ENCODE measurements at regions not wholly inside any gene's neighbourhood (a gene's known extent, or its start where the extent isn't known, plus 50 kb on each side); places are given as distances from the start of the nearest gene placed in this dataset.

DNA sequence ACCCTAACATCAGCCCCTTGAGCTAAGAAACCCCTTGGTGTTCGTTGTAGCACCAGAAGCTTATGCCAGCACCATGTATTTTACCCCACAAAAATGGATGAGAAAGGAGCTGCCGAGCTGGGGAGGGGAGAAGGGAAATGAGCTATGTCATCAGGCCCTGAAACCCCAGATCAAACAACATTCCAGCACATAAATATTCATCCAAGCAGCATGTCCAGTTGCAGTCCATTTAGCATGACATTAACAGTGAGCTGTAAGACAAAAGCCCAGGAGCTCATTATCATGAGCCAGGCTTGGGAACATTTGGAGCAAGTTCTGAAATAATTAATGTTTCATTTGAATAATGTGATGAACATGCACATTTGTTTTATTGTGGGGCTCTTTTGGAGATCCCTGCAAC lies 630.1 kb upstream of the TMEM132C start:
- DNase-seq = no peak

DNA sequence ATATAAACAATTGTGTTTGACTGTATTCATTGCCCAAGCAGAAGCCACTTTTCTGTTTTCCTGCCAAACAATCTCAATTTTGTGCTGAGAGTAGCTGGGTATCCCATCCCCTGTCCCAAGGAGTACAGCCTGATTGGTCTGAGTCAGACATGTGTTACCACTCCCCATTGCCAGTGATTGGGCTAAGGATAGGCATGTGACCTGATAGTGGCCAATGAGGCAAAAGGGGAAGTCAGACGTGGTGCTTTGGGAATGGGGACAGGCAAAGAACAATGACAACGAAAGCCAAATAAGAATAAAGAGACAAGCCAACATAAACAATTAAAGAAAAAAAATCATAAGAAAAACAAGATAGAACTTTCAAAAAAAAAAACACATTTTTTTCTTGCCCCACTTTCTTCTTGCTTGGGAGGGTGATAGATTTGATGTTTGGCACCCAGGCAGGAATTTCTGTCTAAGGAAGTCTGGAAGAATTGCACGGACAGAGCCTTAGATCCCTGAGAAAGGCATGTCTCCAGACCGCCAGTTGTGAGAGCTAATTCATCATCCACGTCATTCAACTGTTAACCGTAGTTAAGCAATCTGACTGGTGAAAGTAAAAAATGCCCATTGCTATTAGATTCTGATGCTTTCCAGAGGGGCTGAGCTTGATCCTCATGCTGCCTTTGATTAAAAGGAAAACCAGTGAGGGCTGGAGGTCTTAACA lies 626.6 kb upstream of the TMEM132C start:
- DNase-seq = no peak

DNA sequence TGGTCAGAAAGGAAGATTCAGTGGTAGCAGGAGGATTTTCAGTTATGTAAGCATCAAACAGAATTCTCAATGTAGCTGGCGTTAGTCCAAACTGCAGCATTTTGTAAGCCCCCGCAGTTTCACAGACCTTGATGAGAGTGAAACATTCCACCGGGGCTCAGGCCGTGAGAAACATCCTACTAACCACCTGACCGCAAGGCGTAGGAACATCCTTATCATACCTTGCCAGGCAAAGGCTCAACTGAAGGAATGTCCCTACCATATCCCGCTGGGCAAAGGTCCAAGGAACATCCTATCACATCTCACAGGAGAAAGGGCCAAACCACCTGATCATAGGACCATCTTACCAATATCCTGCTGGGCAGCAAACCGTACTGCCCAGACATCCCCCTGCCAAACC lies 624.8 kb upstream of the TMEM132C start:
- no peak for DNase-seq

DNA sequence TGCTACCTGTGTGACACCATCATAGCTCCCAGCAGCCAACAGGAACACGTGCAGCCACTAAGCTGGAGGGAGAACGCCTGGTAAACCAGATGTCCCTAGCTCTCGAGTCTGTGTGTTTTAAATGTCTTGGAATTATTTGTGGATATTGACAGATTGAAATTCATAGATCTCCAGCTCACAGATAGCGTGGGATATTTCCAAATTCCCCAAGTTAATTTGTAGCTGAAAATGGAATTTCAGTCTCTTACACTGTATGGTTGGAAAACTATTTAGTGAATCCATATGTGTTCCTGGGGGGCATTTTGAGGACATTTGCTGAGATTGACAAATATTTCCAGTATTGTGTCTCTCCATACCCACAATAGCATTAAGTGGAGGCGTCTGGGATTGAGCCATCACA lies 618.6 kb upstream of the TMEM132C start:
- DNase-seq = no peak

DNA sequence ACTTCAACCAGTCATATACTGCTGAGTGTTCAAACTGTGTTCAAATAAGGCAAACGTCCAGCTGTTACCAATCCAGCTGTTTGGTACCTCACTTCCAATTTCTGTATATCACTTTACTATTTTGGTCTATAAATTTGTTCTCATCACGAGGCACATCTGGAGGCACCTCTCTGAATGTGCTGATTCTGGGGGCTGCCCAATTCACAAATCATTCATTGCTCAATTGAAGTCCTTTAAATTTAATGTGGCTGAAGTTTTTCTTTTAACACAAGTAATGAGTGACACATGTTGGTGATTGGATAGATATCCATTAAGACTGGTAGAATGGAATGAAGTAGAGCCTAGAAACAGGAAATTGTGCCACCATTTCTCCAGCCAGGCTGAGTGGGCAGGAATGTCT lies 617.0 kb upstream of the TMEM132C start:
- DNase-seq = no peak

DNA sequence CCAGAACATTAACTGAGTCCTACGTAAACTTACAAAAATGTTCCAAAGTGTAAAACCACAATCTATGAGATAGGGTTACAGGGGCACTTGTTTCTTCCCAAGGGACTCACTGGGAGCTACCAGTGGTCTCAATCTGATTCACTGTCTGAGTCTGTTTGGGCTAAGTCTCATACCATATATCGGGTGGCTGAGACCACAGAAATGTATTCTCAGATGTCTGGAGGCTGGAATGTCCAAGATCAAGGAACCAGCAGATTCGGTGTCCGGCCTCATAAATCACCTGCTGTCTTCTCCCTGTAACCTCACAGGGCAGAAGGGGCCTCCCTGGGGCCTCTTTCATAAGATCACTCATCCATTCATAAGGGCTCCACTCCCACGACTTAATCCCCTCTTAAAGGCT lies 616.3 kb upstream of the TMEM132C start:
- no peak for DNase-seq

DNA sequence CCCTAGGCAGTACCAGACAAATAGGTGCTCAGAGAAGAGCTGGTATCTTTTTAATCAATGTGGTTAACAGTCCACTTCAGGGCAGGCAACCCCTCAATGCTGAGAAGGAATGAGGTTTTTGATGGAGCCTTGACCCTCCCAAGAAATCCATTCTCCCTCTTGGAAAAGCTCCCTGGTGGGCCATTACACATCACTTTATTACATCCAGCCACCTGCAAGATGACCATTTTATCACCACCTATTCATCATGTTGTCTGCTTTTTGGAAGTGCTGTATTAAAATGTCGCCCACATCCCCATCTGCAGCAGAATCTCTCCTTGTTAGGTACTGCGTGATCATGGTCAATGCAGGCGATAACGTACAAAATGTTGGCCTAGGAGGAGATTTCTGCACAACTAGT lies 614.7 kb upstream of the TMEM132C start:
- DNase-seq = no peak

DNA sequence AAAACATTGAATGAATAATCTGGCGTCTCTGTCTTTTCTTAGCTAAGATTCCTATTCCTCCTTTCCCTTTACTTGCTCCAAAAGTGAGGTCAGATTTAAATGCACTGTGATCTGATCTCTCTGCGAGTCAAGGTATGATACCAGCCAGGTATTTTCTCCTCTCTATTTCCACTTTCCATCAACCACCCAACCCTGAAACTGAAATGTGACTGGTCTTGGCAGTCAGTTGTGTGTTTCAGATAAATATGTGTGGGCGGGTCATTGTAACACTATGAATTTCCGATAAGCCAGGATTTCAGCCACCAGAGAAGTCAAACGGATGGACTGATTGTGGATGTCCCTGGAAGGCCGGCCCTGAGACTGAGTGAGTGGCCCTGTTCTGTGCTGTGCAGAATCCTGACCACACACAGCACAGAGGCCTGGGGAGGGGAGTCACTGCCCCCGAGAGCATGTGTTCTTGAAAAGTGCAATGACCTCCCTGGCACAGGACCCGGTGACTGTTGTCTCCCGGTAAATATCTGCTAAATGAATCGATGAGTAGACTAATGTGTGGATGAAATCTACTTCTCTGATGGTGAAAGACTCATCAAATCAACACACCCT lies 612.5 kb upstream of the TMEM132C start:
- DNase-seq = no peak

DNA sequence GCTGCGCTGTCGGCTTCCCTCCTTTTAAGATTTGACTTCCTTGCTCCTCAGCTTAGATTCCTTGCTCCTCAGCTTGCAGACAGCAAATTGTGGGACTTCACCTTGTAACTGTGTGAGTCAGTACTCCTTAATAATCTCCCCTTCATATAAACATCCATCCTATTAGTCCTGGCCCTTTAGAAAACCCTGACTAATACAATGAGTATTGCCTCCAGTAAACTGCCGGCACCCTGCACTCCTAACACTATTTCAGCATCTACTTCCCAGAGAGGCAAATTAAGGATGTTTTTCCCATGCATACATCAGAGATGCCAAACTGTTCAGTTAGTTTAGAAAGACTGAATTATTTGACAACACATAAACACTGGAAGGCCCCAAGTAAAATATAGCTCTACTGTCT lies 611.3 kb upstream of the TMEM132C start:
- DNase-seq = no peak

DNA sequence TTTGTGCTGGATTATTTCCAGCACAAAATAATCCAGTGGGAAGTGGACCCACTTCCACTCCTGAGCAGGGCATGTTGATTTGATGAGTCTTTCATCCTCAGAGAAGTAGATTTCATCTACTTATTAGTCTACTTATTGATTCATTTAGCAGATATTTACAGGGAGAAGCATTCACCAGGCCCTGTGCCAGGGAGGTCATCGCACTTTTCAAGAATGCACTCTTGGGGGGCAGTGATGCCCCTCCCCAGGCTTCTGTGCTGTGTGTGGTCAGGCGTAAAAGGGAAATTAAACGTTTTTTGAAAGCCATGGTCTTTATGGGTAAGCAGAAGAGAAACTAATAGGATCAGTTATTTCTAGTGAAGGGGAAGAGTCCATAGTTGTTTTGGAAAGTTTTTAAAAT lies 610.7 kb upstream of the TMEM132C start:
- no peak for DNase-seq

DNA sequence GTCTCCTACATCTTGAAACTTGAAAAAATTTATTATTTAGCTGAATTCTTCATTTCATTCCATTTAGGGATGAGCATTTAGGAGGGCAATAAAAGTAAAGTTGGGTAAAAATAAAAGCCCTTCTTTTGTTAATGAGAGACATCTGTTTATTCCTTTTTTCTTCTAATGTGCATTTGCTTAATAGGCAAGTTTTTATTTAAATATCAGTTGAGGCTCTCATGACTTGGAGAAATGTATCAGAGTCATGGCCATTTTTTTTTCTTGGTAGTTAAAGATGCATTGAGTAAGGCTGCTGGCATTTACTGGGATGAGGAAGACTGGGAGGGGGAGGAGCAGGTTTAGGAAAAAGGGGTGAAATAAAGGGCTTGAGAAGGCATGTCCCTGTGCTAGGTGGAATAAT lies 609.9 kb upstream of the TMEM132C start:
- DNase-seq = no peak

DNA sequence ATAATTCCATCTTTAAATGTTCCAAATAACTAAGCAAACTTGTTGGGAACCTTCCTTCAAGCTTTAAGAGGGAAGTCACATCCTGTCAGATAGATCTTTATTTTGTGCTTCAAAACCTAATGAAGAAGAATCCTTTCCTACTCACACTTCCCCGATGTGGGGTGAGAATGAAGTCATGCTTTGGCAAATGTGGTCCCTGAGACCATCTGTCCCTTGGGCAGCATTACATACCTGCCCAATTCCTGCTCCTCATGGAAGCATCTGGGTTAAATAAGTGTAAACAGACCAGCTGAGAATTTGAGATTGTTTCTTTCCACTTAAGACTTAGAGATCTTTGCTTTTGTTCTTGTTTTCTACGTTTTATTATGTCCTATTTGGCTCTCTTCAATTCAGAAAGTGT lies 606.0 kb upstream of the TMEM132C start:
- no peak for DNase-seq

DNA sequence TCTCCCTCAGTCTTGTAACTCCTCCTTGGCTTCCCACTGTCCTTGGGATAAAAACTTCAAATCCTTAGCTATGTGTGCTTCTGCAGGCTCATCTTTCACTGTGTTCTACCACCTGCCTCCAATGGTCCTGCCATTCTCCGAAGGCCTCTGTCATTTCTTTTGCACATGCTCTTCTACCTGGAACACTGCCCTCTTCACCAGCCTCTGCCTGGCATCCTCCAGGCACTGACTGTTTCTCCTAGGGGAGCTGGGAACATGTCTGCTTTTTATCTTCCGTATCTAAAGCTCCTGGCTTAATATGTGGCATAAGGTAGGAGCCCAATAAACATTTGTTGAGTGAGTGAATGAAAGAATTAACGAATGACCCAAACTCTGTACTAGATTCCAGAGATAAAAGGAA lies 603.3 kb upstream of the TMEM132C start:
- DNase-seq = no peak

DNA sequence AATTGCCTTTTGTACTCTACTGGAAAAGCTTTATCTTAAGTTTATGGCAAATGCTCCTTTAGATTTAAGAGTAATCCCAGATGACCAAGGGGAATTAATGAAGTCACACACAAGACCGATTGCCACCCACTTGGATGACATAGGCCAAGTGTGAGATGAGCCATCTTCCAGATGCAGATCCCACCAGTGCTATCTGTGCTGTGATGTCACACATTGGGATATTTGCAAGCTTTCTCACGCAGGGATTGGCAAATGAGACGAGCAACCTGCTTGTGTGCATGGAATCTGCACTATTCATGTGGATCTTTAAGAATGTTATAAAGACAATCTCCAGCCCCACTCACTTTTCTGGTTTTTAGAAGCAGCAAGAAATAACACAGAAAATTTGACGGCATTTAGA lies 602.1 kb upstream of the TMEM132C start:
- no peak for DNase-seq

DNA sequence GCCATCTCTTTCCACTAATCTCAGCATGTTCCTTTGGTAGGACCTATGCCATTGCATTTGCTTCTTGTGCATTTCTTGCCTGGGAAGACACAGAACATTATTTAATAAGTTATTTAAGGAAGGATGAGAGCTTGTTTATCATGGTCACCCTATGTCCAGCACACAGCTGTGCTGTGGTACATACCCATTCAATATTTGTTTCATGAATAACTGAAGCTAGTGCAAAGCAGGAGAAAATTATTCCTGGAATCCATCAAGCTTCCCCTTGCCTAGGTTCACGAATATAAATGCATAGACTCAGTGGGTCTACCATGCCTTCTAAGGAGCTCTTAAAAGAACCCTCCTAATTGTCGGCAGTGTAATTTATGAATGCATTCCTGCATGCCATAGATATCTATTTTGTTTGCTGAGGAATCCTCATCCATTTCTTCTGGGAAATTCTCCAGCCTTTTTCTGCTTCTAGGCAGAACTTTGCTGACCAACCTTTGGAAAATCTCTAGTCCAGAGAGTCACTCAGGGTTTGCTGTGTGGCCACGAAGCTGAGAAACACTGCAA lies 599.8 kb upstream of the TMEM132C start:
- DNase-seq = no peak

DNA sequence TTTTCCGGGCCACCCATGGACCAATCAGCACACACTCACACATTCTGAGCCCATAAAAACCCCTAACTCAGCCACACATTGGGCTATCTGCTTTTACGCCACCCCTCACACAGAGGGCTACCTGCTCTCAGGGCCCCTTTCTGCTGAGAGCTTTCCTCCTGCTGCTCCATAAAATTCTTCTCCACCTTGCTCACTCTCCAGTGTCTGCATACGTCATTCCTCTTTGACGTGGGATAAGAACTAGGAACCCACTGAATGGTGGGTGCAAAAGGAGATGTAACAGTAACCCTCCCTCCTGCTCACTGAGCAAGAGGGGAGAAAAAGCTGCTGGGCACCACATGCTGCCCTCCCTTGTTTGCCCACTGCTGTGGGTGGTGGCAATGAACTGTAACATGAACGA lies 596.7 kb upstream of the TMEM132C start:
- DNase-seq = no peak

DNA sequence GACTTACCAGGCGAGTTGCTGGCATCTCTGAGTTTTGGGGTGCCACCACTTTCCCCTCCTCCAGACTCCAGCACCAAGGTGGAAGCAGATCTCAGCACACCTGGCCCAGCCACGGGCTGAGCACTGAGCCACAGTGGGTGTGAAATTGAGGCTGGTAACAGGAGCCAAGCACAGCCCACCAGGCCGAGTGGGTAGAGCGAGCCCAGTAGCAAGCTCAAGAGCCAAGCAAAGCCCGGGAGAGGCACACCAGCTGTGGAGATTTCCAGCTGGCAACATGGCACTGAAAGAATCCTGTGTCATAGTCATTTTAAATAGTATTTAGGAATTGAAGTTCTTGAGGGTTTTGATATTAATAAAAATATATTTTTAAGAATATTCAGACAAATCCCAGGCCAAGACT lies 596.2 kb upstream of the TMEM132C start:
- no peak for DNase-seq

DNA sequence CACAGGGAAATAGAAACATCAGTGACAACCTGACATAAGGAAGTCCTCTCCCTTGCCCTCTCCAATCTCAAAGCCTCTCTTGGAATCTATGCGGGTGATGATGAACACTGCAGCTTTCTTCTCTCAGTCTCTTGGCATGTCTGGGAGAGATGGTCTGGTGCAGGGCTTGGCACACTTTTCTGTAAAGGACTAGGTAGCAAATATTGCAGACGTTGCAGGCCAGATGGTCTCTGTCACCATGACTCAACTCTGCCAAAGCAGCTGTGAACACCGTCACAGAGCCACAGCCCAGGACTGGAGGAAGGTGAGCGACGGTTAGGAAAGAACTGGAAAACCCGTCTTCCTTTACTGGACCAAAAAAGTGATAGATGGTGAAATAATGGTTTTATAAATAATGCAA lies 591.0 kb upstream of the TMEM132C start:
- no peak for DNase-seq

DNA sequence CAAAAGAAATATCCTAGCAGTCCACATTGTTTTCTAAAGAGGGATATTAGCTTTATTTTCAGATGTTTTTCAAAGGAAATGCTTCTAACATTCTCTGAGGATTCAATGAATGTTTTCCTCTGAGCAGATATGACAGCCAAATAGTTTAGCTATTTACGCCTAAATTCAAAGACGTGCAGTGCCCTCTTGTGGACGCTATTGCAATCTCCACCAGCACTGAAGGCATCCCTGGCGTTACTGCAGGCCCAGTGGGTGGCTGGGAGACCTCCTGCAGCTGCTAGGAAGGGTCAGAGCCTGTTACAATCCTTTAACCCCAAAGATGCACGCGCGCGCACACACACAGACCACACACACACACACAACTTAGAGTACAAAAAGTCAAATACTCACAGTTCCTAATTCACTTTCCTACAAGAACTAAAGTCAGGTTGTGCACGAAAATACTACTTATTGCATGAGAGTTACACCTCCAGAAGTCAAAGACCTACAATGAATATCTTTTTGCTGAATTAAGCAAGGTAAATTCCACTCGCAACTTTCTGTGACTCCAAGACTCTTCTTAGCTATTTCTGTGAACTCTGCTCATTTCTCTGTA lies 589.3 kb upstream of the TMEM132C start:
- peak; percentile 2 for DNase-seq

DNA sequence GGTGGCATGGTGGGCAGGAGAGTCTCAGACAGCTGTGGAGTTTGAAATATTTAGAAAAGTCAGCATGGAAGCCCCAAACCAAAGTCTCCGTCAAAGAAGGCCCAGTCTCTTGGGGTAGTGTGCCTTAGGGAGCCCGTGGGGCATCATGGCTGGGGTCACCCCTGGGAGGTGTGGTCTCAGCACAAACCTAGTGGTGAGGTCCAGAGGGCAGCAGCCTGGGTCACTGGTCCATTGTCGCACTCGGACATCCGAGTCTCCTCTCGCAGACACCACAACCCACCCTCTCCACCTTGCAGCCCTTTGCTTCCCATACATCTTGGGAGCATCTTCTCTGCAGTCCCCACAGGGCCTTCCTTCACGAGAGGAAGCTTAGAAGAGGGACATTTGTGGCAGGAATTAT lies 588.0 kb upstream of the TMEM132C start:
- DNase-seq = no peak

DNA sequence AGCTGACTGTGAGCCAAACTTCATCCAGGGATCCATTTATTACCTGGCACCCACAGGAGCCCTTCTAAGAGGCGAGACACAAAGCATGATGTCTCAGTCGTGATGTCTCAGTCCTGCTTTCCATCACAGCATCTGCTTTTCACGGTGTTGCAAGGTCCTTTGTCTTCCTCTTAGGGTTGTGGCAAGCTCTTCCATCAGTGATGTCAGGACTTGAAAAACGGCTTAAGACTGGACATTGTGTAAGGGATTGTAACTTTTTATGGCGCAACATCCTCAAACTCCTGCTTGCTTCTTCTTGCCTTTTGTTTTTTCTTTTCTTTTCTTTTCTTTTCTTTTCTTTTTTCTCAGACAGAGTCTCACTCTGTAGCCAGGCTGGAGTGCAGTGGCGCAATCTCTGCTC lies 586.5 kb upstream of the TMEM132C start:
- DNase-seq = no peak

DNA sequence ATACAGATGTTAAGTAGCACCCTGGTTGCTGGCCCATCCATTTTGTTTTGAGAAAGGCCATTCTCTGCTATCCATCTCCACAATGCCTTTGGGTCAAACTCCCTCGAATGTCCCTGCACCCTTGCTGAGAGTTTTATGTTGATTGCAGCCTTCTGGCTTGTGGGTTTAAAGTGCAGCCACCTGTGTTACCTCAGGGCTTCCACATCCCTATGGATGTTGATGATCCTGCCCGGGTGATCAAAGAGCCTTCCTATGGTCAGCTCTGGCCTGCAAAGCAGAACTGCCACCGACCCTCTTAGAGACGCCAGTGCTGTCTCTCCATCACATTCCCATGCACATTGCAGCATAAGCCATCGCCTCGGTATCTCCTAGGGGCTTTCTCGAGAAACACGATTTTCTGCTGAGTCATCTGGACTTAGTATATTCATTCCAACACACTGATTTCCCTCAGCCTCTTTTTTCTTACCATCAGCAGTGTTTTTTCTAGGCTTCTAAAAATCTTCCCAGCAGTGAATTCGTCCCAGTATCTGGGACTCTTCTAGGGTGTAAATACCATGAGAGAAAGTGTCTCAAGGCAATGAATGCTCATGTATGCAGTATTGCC lies 585.7 kb upstream of the TMEM132C start:
- DNase-seq = no peak

DNA sequence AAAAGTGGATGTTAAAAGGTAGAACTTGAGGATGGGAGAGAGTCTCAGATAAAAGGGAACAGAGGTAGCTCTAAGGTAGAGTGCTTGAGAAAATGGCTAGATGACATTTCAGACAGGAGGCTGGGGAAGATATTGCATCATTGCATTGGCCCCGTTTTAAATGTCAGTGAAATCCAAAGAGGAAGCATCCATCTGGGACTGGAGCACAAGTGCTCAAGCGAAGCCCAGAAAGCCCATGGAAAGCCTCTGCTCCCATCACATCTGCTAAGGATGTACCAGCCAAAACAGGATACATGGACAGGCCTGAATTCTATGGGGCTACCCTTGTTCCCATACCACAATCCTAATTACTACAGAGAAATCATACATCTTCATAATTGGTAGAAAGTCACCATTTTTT lies 581.5 kb upstream of the TMEM132C start:
- no peak for DNase-seq

DNA sequence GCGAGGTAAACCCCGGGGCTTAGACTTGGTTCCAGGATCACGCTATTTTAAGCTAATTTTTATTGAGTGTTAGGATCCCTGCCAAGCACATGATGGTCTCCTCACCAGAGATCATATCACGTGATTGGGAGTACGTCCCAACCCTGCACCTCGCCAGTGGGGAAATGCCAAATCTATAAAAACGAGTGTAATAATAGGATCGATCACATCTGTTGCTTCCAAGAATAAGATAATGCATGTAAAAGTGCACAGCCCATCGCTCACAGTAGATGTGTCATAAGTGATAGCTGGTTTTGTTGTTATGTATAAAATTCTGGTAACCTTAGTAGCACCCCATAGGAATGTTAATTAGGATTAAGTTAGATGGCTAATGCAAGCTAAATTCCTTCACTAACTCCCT lies 581.0 kb upstream of the TMEM132C start:
- no peak for DNase-seq
